Left renal cortex interstitium (tissue), 4 donors: ENCODE measurements at regions not wholly inside any gene's neighbourhood (a gene's known extent, or its start where the extent isn't known, plus 50 kb on each side); places are given as distances from the start of the nearest gene placed in this dataset.
"Not testable (repeated sequence)": the region's sequence is repeated elsewhere in the genome, so short reads cannot be mapped to it uniquely, and the experiment has no call there.

Experiments used
- DNase-seq, 4 donors: peaks; one replicate each; pipeline ENCODE4 v3.0.0-alpha.2; 2013; ENCODE audit warnings: low read depth in 4 of 4, low spot score in 2 of 4, missing footprints in 1 of 4

- no peak for DNase-seq
These were observed 177.5 kb downstream of the MTCL1 start for GRCh38 chr18:8882632-8883408.

- DNase-seq: no peak
These were observed 178.0 kb downstream of the MTCL1 start for GRCh38 chr18:8883409-8883668.

GRCh38 chr18:8887877-8888276, 182.5 kb downstream of the MTCL1 start:
- DNase-seq: not testable (repeated sequence)

- DNase-seq: no peak
These were observed 184.1 kb downstream of the MTCL1 start for GRCh38 chr18:8889489-8889888.

- DNase-seq: not testable (repeated sequence)
These were observed 185.1 kb downstream of the MTCL1 start for GRCh38 chr18:8890503-8890902.

- DNase-seq: peak in 2 of 4 donors; percentile 24 to 52
These were observed 185.7 kb downstream of the MTCL1 start for GRCh38 chr18:8890957-8891464.

- no peak for DNase-seq
These were observed 187.9 kb downstream of the MTCL1 start for GRCh38 chr18:8893221-8893620.

GRCh38 chr18:8893628-8894231, 188.4 kb downstream of the MTCL1 start:
- no peak for DNase-seq

GRCh38 chr18:8894823-8895222, 189.5 kb downstream of the MTCL1 start:
- DNase-seq: no peak

- no peak for DNase-seq
These were observed 190.0 kb downstream of the MTCL1 start for GRCh38 chr18:8895341-8895740.

GRCh38 chr18:8895987-8896619, 190.7 kb downstream of the MTCL1 start:
- DNase-seq: no peak

- no peak for DNase-seq
These were observed 193.6 kb downstream of the MTCL1 start for GRCh38 chr18:8899000-8899399.

- no peak for DNase-seq
These were observed 195.2 kb downstream of the MTCL1 start for GRCh38 chr18:8900552-8900951.

- DNase-seq: no peak
These were observed 195.7 kb downstream of the MTCL1 start for GRCh38 chr18:8901019-8901418.

- no peak for DNase-seq
These were observed 198.2 kb upstream of the NDUFV2 start for GRCh38 chr18:8904316-8904715.

GRCh38 chr18:8908792-8909510, 193.5 kb upstream of the NDUFV2 start:
- DNase-seq: no peak

- DNase-seq: no peak
These were observed 192.2 kb upstream of the NDUFV2 start for GRCh38 chr18:8910186-8910822.

GRCh38 chr18:8910843-8911242, 191.7 kb upstream of the NDUFV2 start:
- DNase-seq: no peak

- DNase-seq: no peak
These were observed 190.8 kb upstream of the NDUFV2 start for GRCh38 chr18:8911408-8912340.
